NT2/D1 (cell line): ENCODE measurements at regions not wholly inside any gene's neighbourhood (a gene's known extent, or its start where the extent isn't known, plus 50 kb on each side); places are given as distances from the start of the nearest gene placed in this dataset.

Experiments used
- SUZ12 ChIP-seq: IDR thresholded peaks from 2 replicates; pipeline ENCODE4 v1.6.1; 2011; ENCODE audit not compliant: insufficient read length, insufficient read depth; ENCODE audit errors: extremely low read depth
- YY1 ChIP-seq: IDR thresholded peaks from 2 replicates; pipeline ENCODE4 v1.6.1; 2011; ENCODE audit not compliant: insufficient read length, insufficient read depth
- ZNF274 ChIP-seq: IDR thresholded peaks from 2 replicates; pipeline ENCODE4 v1.6.1; 2011; ENCODE audit warnings: mild to moderate bottlenecking, low read depth, low read length

- TF ChIP-seq YY1 (no peak), ZNF274 (no peak), SUZ12 (no peak)
Measured at GRCh38 chr6:84605298-84605697, 159.1 kb downstream of the TBX18 start.
